ENCODE measurements at regions not wholly inside any gene's neighbourhood (a gene's known extent, or its start where the extent isn't known, plus 50 kb on each side); places are given as distances from the start of the nearest gene placed in this dataset.

- TF ChIP-seq CTCF (IDR thresholded peaks at IDR 0.05) (no peak), POLR2A (IDR thresholded peaks at IDR 0.05) (no peak)
Observed at GRCh38 chrX:107562482-107562881, 65.8 kb upstream of the PRPS1 start.
